ENCODE measurements at regions not wholly inside any gene's neighbourhood (a gene's known extent, or its start where the extent isn't known, plus 50 kb on each side); places are given as distances from the start of the nearest gene placed in this dataset.

- H3K4me3 ChIP-seq (ENCODE audit: low read depth, low read length), result no peak overlapping the region
Observed at GRCh38 chr17:77376795-77377709, 236.3 kb downstream of the SEC14L1 start.

GRCh38 chr17:77377710-77378235 is 237.0 kb downstream of the SEC14L1 start:
- H3K4me3 ChIP-seq (ENCODE audit: low read depth, low read length), result no peak overlapping the region

GRCh38 chr17:77378318-77379064 is 237.7 kb downstream of the SEC14L1 start:
- no peak overlapping the region for H3K4me3 ChIP-seq (ENCODE audit: low read depth, low read length)

GRCh38 chr17:77379065-77379428 is 238.3 kb downstream of the SEC14L1 start:
- no peak overlapping the region for H3K4me3 ChIP-seq (ENCODE audit: low read depth, low read length)

GRCh38 chr17:77379832-77380231 is 239.1 kb downstream of the SEC14L1 start:
- no peak overlapping the region for H3K4me3 ChIP-seq (ENCODE audit: low read depth, low read length)

- H3K4me3 ChIP-seq (ENCODE audit: low read depth, low read length), result no peak overlapping the region
Observed at GRCh38 chr17:77380395-77381184, 239.8 kb downstream of the SEC14L1 start.

GRCh38 chr17:77381185-77381700 is 240.5 kb downstream of the SEC14L1 start:
- H3K4me3 ChIP-seq (ENCODE audit: low read depth, low read length), result no peak overlapping the region

- no peak overlapping the region for H3K4me3 ChIP-seq (ENCODE audit: low read depth, low read length)
Observed at GRCh38 chr17:77381731-77382130, 241.0 kb downstream of the SEC14L1 start.

GRCh38 chr17:77382356-77382911 is 241.7 kb downstream of the SEC14L1 start:
- no peak overlapping the region for H3K4me3 ChIP-seq (ENCODE audit: low read depth, low read length)

GRCh38 chr17:77382966-77383612 is 242.3 kb downstream of the SEC14L1 start:
- H3K4me3 ChIP-seq (ENCODE audit: low read depth, low read length), result no peak overlapping the region

GRCh38 chr17:77383613-77384608 is 243.1 kb downstream of the SEC14L1 start:
- no peak overlapping the region for H3K4me3 ChIP-seq (ENCODE audit: low read depth, low read length)

GRCh38 chr17:77385750-77386501 is 245.2 kb downstream of the SEC14L1 start:
- H3K4me3 ChIP-seq (ENCODE audit: low read depth, low read length), result no peak overlapping the region

GRCh38 chr17:77386502-77387192 is 245.9 kb downstream of the SEC14L1 start:
- H3K4me3 ChIP-seq (ENCODE audit: low read depth, low read length), result no peak overlapping the region

GRCh38 chr17:77387891-77388290 is 247.1 kb downstream of the SEC14L1 start:
- H3K4me3 ChIP-seq (ENCODE audit: low read depth, low read length), result no peak overlapping the region

GRCh38 chr17:77388384-77389306 is 247.9 kb downstream of the SEC14L1 start:
- no peak overlapping the region for H3K4me3 ChIP-seq (ENCODE audit: low read depth, low read length)

GRCh38 chr17:77390870-77391269 is 250.1 kb downstream of the SEC14L1 start:
- no peak overlapping the region for H3K4me3 ChIP-seq (ENCODE audit: low read depth, low read length)
